Activated CD8-positive, alpha-beta T cell treated with anti-CD3 and anti-CD28 coated beads for 36 hours (primary cell): ENCODE measurements at regions not wholly inside any gene's neighbourhood (a gene's known extent, or its start where the extent isn't known, plus 50 kb on each side); places are given as distances from the start of the nearest gene placed in this dataset.
"Not testable (repeated sequence)": the region's sequence is repeated elsewhere in the genome, so short reads cannot be mapped to it uniquely, and the experiment has no call there.

Source experiments
- ATAC-seq: fragments of 200-7000 bp; cut with Tn5 transposase; one replicate; pipeline ENCODE4 v1.10.0; 2021; ENCODE audit warnings: mild to moderate bottlenecking, moderate library complexity
- CTCF ChIA-PET: fragments of 350-600 bp; sonication (Branson Sonifier 250); formaldehyde crosslinking; loops from one replicate; lab custom pipeline; 2021; ENCODE audit warnings: antibody characterized with exemption; lab: Charles Lee
- POLR2A ChIA-PET: fragments of 350-600 bp; sonication (Branson Sonifier 250); formaldehyde crosslinking; loops from one replicate; lab custom pipeline; 2021; ENCODE audit warnings: antibody characterized with exemption; lab: Charles Lee
- DNase-seq: peaks from one replicate; pipeline ENCODE4 v3.0.0-alpha.2; 2020
- H3K27ac Mint-ChIP-seq: one replicate; pipeline ENCODE4 v1.8.0; 2021; ENCODE audit warnings: mild to moderate bottlenecking, mixed read lengths
- H3K27me3 Mint-ChIP-seq: one replicate; pipeline ENCODE4 v1.8.0; 2021; ENCODE audit warnings: mixed read lengths
- H3K36me3 Mint-ChIP-seq: one replicate; pipeline ENCODE4 v1.8.0; 2021; ENCODE audit warnings: low read depth, mixed read lengths
- H3K4me1 Mint-ChIP-seq: one replicate; pipeline ENCODE4 v1.8.0; 2021; ENCODE audit warnings: low read depth, mixed read lengths
- H3K4me3 Mint-ChIP-seq: one replicate; pipeline ENCODE4 v1.8.0; 2021; ENCODE audit warnings: mild to moderate bottlenecking, moderate library complexity, mixed read lengths
- H3K9me3 Mint-ChIP-seq: one replicate; pipeline ENCODE4 v1.8.0; 2021; ENCODE audit warnings: mixed read lengths
- intact Hi-C: fragments of 100-400 bp; cut with micrococcal nuclease; formaldehyde crosslinking; loops from one replicate; pipeline ENCODE4 v1.10.0; 2022
- TF ChIP-seq, protein P1 (sequence below): fragments of 200-600 bp; IDR thresholded peaks from one replicate; pipeline ENCODE4 v1.8.0; 2022; ENCODE audit warnings: antibody characterized with exemption, mild to moderate bottlenecking

GRCh38 chr22:48299124-48299523 lies 1528.5 kb downstream of the BRD1 start:
- Mint-ChIP-seq H3K4me3 (no peak overlapping the region), H3K36me3 (no peaks in the 10 kb centered on the region), H3K27me3 (no peaks in the 10 kb centered on the region), H3K27ac (no peak overlapping the region), H3K9me3 (no peaks in the 10 kb centered on the region), H3K4me1 (no peaks in the 10 kb centered on the region)
- intact Hi-C loops: no loop called here
- ATAC-seq: no peak
- TF ChIP-seq, protein P1, sequence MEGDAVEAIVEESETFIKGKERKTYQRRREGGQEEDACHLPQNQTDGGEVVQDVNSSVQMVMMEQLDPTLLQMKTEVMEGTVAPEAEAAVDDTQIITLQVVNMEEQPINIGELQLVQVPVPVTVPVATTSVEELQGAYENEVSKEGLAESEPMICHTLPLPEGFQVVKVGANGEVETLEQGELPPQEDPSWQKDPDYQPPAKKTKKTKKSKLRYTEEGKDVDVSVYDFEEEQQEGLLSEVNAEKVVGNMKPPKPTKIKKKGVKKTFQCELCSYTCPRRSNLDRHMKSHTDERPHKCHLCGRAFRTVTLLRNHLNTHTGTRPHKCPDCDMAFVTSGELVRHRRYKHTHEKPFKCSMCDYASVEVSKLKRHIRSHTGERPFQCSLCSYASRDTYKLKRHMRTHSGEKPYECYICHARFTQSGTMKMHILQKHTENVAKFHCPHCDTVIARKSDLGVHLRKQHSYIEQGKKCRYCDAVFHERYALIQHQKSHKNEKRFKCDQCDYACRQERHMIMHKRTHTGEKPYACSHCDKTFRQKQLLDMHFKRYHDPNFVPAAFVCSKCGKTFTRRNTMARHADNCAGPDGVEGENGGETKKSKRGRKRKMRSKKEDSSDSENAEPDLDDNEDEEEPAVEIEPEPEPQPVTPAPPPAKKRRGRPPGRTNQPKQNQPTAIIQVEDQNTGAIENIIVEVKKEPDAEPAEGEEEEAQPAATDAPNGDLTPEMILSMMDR: no peak
- no peak for DNase-seq
- ChIA-PET CTCF (no interaction called here), POLR2A (no interaction called here)

- POLR2A ChIA-PET: no interaction called here
- peaks cover 4% of the 10 kb centered on the region for H3K27me3 Mint-ChIP-seq
- no peaks in the 10 kb centered on the region for H3K4me1 Mint-ChIP-seq
- no peak overlapping the region for H3K27ac Mint-ChIP-seq
- CTCF ChIA-PET: no interaction called here
- DNase-seq (no peak), ATAC-seq (no peak)
- TF ChIP-seq, protein P1: no peak
- no peaks in the 10 kb centered on the region for H3K36me3 Mint-ChIP-seq
- H3K4me3 Mint-ChIP-seq: no peak overlapping the region
- peaks cover 5% of the 10 kb centered on the region for H3K9me3 Mint-ChIP-seq
- intact Hi-C loops: no loop called here
Observed at GRCh38 chr22:48297296-48297695, 1530.4 kb downstream of the BRD1 start.

DNA sequence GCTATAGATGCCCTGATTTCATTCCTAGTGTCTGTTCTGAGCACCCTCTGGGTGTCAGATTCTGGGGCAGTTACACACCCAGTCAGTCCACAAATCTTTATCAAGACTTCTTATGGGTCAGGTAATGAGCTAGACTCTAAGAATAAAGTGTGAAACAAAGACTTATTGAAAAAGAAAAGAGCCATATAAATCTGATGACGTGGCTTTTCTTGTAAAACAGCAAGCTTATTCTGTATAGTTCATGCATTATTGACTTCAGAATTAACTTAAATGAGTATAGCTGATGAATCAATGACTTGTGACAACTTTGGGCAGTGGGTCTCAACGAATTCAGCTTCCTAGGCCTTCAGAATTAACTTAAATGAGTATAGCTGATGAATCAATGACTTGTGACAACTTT lies 1527.5 kb downstream of the TBC1D22A start:
- ATAC-seq: not testable (repeated sequence)

DNA sequence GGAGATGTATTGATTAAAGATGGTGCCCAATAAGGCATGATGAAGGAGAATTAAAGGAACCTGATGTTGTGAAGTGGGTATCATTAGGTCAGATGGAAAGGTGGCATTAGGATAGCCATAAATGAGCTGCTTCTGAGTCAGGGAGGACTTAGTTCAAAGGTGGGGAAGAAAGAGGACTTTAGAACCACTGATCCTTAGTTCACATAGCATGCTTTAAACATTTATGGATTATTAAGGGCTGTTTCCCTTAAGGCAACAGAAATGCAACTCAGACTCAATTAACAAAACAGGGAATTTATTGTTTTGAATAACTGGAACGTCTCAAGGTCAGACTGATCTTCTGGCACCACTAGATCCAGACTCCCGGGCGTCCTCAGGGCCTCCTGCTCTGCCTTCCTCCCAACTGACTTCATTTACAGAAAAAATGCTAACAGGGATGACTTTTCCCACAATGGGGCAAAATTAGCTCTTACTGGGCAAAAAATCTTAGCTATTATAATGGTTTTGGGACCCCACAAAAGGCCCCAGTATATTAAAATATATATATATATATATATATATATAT lies 1526.0 kb downstream of the TBC1D22A start:
- Mint-ChIP-seq H3K27me3 (peaks cover 3% of the 10 kb centered on the region), H3K27ac (no peak overlapping the region), H3K4me3 (no peak overlapping the region), H3K36me3 (no peaks in the 10 kb centered on the region), H3K4me1 (no peaks in the 10 kb centered on the region), H3K9me3 (peaks cover 8% of the 10 kb centered on the region)
- intact Hi-C loops: no loop called here
- ChIA-PET CTCF (no interaction called here), POLR2A (no interaction called here)
- TF ChIP-seq, protein P1: no peak
- DNase-seq (no peak), ATAC-seq (no peak)

More for the DNA sequence above, 1527.5 kb downstream of the TBC1D22A start:
- POLR2A ChIA-PET, DNase-seq, intact Hi-C loops, H3K27me3 Mint-ChIP-seq, H3K27ac Mint-ChIP-seq, H3K4me3 Mint-ChIP-seq, H3K4me1 Mint-ChIP-seq, H3K36me3 Mint-ChIP-seq, CTCF ChIA-PET: not testable (repeated sequence)
- H3K9me3 Mint-ChIP-seq: peaks cover 10% of the 10 kb centered on the region

DNA sequence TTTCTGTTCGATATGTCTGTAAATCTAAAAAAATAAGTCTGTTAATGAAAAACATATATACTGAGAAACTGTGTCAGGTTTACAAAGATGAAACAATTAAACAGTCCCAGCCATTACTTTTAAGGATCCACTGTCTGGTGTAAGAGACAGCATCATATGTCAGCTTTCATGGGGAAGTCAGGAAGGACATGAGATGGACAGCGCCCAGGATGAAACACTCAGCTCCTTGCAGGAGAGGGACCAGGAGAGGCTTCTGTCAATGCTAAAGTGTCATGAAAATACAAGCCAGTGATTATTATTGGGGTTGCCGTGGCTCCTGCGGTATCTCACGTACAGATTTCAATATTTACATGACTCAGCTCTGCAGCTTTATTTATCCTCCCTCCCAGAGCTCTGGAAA lies 1524.6 kb downstream of the TBC1D22A start:
- H3K4me3 Mint-ChIP-seq: no peak overlapping the region
- no peaks in the 10 kb centered on the region for H3K4me1 Mint-ChIP-seq
- H3K36me3 Mint-ChIP-seq: no peaks in the 10 kb centered on the region
- peaks cover 1% of the 10 kb centered on the region for H3K27me3 Mint-ChIP-seq
- TF ChIP-seq, protein P1: no peak
- ChIA-PET POLR2A (no interaction called here), CTCF (no interaction called here)
- H3K27ac Mint-ChIP-seq: no peak overlapping the region
- H3K9me3 Mint-ChIP-seq: peaks cover 4% of the 10 kb centered on the region
- intact Hi-C loops: no loop called here
- no peak for DNase-seq
- no peak for ATAC-seq
